HG02759 (cell line): ENCODE measurements at regions not wholly inside any gene's neighbourhood (a gene's known extent, or its start where the extent isn't known, plus 50 kb on each side); places are given as distances from the start of the nearest gene placed in this dataset.
"Not testable (repeated sequence)": the region's sequence is repeated elsewhere in the genome, so short reads cannot be mapped to it uniquely, and the experiment has no call there.

Experiments used
- ATAC-seq: cut with Tn5 transposase; IDR thresholded peaks from one replicate; pipeline ENCODE4 v1.9.1; 2021; ENCODE audit warnings: mild to moderate bottlenecking, moderate library complexity; ENCODE audit not compliant: unreplicated experiment

DNA sequence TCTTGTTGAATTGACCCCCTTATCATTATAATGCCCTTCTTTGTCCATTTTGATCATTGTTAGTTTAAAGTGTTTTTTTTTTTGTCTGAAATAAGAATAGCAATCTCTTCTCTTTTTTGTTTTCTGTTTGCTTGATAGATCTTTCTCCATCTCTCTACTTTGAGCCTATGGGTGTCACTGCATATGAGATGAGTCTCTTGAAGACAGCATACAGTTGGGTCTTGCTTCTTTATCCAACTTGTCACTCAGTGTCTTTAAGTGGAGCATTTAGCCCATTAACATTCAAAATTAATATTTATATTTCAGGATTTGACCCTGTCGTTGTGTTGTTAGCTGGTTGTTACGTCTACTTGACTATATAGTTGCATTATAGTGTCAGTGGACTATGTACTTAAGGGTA lies 135.4 kb downstream of the HMHB1 start:
- ATAC-seq: no peak

DNA sequence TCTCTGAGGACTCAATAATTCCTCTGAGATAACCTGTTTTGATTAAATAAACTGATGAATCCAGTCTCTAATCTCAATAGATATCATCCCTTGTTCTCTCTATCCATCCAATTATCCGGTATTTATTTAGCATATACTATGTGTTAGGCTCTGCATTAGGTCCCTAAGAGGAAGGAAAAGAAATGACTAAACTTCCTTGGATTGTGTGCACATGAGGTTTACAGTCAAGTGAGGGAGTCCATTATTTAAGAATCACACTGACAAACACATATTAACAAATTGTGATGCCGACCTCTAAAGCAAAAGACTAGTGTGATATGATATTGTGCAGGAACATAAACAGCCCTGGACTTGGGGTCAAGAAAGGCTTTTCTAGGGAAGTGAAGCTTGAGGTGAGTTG lies 140.8 kb downstream of the HMHB1 start:
- no peak for ATAC-seq

DNA sequence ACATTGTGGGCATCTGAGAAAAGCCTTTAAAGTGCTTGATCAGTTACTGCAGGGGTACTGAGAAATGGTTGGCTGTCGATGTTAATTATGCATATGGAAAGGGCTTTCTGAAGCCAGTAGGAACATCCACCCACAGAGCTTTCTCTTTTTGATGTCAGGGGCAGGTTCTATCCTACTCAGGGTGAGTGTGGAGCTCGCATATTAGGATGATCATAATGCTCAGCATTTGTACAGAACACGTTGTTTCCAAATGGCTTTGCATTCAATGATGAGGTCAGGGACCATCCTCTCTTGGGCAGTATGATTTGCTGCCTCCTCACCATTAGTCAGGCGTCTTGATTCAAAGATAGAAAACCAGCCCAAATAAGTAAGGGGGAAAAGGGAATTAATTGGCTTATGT lies 141.9 kb downstream of the HMHB1 start:
- no peak for ATAC-seq

DNA sequence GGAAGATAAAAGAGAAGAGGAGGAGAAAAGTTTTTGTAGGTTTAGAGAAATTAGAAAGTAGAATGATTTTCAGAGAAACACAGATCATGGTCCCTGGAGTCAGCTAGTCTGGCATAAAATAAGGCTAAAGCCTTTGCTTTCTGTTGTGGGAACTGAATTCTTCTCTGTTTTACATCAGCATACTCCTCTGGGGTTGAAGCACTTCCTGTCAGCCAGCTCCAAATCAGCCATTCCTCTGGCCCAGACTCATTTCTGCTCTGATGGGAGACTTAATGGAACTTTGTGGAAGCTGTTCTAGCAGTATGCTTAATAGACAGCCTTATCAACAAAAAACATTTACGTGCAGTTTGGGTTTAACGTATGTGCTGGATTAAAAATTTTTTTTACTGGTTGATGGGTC lies 143.2 kb downstream of the HMHB1 start:
- ATAC-seq: no peak

DNA sequence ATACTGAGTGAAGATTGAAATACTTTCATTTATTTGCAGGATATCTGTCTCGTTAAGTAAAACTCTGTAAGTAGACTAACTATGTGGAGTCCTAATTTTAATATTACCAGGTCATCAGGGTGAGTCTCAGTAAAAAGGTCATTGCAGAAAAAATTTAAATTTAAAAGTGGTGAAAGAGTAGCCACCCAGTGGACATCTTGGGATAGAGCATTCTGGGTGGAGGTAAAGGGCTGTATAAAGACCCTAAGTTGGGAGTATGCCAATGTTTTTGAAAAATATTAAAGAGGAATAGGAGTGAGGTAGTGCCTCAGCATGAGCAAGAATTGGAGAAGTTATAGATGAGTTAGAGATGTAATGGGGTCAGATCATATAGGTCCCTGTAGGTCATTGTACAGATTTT lies 145.5 kb downstream of the HMHB1 start:
- ATAC-seq: no peak

DNA sequence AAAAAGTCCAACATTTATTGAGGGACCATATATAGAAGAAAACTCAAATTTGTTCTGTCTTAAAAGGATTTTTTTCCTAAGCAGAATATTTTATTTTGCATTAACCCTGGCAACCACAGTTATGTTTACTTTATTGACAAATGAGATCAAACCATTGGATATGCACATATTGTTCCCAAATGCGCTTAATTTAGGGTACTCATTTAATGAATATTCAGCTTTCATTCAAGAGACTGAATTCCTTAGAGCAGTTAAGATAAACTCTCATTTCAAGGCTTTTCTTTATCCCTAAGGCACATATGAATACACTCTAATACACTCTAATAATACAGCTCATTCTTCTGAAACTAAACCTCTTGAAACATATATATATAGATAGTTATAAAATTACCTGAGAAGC lies 150.2 kb downstream of the HMHB1 start:
- ATAC-seq: no peak

DNA sequence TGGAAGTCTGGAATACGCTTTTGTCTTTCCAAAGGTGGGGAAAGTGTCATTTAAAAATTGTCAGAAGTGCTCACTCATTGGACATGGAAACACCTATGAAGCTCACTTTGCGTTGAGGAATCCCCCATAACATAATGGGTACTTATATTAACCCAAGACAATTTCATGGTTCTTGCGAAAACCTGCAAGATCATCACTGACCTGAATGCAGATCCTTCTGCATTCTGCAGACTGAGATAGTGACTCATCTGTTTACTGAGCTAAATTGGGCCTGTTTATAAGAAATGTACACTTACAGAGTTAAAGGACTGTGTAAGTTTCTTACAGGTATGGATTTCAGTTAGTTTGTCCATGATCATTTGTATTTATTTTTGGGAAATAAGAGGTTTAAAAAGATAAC lies 153.0 kb downstream of the HMHB1 start:
- ATAC-seq: no peak

DNA sequence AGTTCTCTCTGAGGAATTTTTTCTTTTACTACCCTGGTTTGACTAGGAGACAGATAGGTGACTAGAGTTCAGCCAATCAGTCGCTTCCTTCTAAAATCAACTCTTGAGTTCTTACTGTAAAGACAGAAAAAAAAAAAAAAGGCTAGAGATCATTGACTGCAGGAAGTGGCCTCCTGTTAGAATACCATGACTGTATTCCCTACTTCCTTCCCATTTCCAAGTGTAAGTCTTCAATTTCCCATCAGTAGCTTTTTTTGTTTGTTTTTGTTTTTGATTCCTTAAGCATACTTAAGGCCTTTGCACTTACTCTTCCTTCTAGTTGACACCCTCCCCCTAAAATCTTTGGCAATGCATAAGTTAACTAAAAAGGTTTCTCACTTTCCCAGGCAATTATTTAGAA lies 154.3 kb downstream of the HMHB1 start:
- ATAC-seq: no peak

DNA sequence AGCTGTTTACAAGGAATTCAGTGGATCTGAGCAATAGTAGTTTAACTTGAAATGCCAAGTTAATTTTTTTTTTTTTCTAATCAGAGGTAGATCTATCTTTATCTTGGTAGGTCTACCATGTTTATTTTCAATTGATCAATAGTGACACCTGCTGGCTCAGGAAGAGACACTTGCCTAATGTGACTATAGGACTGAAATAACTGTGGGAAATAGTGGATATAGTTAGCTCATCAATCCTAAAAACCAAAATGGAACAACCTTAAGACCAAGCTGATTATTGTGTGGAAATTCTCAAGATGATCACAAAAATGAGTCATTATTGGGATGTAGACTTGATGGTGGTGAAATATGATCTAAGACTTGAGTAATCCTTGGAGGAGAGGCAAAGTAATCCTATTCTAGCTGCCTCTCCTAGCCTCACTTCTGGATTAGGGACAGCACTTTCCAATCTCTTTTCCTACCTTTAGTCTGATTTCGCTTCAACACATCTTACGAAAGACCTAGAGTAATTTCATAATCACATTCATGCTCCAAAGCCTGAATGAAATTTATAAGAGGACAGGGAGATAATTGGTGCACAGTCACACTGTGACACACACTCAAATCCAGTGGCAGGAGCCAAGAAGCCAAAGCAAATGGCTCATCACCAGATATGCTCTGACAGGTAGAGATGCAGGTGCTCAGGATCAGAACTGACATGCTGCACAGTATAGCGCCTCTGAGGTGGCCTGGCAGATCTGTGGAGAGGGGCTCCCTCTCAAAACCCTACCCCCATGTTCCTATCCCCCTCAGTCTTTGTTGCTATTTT lies 156.3 kb downstream of the HMHB1 start:
- ATAC-seq: peak; percentile 70

DNA sequence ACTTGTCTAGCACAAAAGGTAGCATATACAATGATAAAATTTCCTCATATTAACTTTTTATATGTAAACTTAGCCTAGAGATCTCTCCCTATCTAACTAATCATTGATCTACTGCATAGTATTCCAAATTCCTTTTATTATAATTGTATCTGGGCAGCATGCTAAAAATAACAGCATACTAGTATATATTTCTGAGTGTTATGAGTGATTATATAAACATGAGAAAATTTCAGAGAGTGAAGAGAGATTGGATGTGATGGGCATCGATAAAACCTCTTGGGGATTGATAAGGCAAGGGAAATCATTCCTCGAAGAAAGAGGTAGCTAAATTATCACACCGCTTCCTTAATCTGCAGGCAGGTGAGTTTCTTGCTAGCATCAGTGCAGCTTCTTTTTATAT lies 158.2 kb downstream of the HMHB1 start:
- ATAC-seq: no peak

DNA sequence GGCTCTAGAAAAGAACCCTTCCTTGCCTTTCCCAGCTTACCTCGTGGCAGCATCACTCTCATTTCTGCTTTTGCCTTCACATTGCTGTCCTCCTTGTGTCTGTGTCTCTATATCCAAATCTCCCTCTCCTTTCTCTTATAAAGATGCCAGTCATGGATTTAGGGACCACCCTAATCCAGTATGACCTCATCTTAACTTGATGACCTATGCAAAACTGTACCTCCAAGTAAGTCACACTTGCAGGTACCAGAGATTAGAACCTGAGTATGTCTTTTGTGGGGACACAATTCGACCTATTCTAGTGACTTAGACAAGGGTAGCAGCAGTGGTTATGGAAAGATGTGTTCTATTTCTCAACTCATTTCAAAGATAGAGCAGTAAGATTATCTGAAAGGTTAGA lies 160.1 kb downstream of the HMHB1 start:
- no peak for ATAC-seq

DNA sequence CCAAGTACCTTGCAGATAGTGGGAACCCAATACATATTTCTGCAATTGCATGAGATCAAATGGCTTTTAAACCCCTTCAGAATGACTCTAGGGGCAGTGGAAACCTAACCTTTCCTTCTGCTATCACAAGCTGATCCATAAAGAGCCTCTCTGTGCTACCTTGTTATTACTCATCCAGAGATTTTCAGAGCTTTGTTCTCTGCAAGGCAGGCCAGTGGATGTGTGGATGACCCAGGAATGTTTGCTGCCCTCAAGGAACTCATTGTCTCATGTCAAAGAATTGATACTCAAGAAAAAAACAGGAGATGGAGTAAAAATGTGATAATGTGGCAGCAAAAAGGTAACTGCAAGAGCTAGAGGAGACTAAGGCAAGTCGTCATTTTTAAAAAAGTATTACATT lies 164.1 kb downstream of the HMHB1 start:
- no peak for ATAC-seq

DNA sequence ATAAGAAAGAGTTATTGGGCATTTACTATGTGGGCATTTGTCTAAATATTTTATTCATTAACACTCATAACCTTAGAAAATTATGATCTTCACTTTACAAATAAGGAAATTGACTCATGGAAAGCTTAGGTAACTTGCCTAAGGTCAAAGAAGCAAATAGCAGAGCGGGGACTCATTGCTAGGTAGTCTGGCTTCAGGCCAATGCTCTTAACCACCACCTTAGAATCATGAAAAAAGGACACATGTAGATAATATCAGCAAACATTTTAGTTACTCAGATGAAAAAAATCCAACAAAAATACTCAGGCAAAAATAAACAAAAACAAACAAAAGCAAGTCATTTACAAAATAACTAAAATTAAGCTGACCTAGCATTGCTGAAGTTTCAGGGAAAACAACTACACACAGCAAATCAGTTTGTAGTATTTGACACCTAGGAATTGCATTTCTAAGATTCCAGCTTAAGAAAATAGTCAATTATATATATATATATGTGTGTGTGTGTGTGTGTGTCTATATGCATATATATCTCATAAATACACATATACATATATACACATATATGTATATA lies 166.0 kb downstream of the HMHB1 start:
- no peak for ATAC-seq

DNA sequence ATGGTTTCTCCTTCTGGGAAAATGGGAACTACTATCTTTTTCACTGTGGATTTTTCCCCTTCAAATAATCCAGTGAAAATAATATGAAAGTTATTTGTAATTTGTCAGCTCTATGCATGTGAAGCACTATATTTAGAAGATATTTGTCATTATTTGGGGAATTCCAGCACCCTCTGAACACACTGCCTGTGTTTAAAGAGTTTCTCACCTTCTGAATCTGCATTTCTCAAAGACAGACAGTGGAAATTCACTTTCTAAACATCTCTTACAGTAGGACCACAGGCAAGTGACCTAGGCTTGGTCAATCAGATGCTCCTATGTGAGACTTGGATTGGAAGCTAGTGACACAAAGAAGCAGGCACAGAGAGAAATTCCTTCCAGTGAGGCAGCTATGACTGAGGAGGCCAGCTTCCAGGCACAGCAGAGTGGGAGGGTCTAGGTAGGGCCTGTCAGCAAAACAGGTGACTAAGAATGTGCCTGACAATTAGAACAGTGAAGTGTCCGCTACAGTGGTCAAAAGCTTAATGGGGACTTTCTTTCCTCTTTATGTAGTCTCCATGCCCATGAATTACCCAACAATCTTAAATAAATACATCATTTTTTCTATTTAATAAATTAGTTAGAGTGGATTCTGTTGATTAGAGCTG lies 167.2 kb downstream of the HMHB1 start:
- peak; percentile 76 for ATAC-seq

DNA sequence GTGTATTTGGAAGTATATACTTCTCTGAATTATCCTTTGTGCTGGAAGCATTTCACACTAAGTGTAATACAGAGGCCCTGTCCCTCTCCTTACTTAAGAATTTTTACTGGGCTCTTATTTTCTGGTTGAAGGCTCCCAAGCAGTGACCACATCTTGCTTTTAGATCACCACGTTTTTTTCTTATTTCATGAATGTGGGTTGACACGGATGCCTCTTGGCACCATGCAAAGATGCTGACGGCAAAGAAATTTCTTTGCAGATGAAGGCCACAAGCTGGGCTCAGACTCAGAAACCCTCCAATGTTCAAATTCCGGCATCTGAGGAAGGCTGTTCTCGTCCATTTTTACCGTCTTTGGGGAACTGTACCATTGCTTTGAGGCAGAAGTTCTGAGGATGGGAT lies 168.5 kb downstream of the HMHB1 start:
- no peak for ATAC-seq

DNA sequence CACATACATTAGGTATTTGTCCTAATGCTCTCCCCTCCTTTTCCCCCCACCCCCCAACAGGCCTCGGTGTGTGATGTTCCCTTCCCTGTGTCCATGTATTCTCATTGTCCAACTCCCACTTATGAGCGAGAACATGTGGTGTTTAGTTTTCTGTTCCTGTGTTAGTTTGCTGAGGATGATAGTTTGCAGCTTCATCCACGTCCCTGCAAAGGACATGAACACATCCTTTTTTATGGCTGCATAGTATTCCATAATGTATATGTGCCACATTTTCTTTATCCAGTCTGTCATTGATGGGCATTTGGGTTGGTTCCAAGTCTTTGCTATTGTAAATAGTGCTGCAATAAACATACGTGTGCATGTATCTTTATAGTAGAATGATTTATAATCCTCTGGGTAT lies 171.0 kb downstream of the HMHB1 start:
- ATAC-seq: not testable (repeated sequence)

DNA sequence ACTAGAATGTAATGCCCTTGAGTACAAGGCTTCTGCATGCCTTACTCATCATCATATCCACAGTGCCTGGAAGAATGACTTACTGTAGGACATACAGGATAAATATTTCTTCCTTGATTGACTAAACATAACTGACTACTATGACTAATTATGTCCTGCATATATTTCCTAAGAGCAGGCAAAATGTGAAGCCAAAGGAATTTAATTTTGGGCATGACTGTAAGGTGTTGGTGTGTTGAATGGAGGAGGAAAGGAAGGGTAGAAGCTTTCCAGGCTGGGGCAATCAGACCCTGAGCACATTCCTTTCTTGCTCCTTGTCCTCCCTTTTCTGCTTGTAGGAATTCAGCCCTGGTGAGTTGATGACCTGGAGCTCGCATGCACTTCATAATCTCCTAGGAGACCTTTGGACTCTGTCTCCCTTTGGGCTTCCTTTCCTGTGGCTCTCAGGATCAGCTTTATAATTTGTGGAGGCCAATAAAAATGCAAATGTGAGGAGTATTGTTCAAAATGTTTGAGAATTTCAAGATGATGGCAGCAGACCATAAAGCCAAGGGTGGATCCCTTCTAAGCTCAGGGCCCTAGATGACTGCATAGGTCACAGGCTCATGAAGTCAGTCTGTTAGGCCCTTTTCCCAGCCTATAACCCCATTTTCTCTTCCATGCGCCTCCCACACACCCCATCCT lies 174.0 kb downstream of the HMHB1 start:
- ATAC-seq: no peak

DNA sequence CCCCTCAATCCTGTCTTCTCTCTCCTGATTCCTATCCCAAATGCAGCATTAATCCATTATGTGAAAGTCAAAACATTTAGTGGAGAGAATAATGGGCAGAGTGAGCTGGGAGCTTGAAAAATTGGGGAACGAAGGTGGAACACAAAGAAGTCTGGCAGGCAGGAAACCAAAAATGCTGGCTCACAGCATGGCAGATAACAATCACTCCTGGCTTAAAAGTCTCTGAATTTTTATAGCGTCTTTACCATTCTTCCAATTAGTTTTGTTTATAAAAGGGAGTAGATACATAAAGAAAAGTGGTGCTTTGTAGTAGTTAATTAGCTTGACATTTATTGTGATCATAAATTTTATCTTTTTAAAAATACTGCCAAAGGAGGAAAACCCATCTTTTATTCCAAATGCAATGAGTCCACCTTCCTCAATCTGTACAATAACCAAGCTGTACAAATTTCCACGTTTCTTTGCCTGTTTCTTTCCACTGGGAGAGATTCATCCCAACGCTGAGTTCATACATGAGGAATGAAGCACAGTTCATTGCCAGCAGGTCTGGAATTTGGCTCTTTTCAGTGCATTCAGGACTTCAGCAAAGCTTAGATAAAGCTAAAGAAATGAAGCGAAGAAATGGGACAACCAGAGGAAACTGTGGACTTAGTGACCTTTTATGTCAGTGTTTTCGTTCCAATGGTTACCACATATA lies 174.7 kb downstream of the HMHB1 start:
- ATAC-seq: no peak

DNA sequence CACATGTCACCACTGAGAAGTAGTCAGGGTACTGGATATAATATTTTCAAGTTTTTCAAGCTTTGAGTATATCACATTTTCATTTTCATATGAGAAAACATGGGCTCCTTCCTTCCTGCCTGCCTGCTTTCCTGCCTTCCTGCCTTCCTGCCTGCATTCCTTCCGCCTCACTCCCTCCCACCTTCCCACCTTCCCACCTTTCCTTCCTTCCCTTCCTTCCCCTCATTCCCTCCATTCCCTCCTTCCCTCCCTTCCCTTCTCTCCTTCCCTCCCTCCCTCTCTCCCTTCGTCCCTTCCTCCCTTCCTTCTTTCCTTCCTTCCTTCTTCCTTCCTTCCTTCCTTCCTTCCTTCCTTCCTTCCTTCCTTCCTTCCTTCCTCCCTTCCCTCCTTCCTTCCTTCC lies 175.3 kb downstream of the HMHB1 start:
- no peak for ATAC-seq

DNA sequence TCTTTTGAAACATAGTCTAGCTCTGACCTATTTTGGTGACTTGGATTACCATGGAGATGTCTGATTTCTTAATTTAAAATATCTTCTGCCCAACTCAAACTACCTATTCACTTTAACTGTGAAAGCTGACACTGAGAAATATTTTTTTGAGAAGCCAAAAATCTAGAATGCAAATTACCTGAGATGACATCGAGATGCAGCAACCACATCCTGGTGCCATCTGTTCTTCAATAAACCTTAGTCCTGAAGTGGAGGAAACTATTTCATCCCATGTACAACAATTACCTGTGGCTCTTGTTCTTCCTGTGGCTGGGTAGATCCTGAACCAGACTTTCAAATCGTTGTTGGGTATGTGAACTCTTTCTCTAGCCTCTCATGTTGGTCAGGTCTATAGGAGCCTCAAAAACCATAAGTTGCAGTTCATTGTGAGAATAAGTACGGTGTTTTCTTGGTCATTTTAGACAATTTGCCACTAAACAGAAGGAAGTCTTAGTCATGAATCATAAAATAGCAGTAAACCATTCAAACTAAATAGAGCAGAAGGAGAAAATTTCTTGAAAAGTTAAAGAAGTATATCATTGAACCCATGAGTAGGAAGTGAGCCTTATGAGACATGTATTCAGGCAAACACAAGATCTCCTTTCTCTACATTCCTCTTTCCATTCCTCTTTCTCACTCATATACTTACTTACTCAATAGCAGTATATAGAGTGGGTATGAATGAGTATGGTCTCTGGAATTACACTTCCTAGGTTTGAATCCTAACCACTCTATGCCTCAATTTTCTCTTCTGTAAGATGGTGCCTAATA lies 176.0 kb downstream of the HMHB1 start:
- no peak for ATAC-seq
